Thyroid gland (tissue), 4 donors: ENCODE measurements at regions not wholly inside any gene's neighbourhood (a gene's known extent, or its start where the extent isn't known, plus 50 kb on each side); places are given as distances from the start of the nearest gene placed in this dataset.

Experiments
- POLR2A ChIP-seq, 2 donors: fragments of 450-650 bp; IDR thresholded peaks; one replicate each; pipeline ENCODE4 v1.6.1; 2017; ENCODE audit warnings: antibody characterized with exemption in 2 of 2, mild to moderate bottlenecking in 2 of 2, moderate library complexity in 1 of 2
- TF ChIP-seq, protein P1 (sequence below), 6 experiments: fragments of 200-600 bp in 3 of 6; fragments of 450-650 bp in 3 of 6; sonication (generic) in 3 of 6; IDR thresholded peaks; one replicate each; pipeline ENCODE4 v1.5.1; 2016 to 2019; ENCODE audit warnings: antibody characterized with exemption in 6 of 6, mild to moderate bottlenecking in 2 of 6, inconsistent platforms in 1 of 6, moderate library complexity in 1 of 6

DNA sequence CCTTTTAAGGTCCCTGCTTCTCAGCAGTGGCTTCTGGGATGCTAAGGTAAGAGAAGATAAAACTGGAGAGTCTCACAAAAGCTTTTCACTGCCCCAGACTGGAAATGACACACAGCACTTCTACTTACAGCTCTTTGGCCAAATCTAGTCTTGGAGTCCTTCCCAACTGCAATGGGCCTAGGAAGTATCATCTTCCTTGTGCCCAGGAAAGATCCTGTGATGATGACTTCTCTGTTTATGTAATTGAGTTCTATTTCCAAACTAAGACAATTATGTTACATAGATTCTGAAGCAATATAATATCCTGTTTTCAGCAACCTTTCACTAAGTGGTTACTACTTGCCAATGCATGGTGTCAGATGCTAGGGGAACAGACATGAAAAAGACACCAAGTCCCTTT lies 234.1 kb downstream of the PTEN start:
- no peak for TF ChIP-seq POLR2A (IDR thresholded peaks at IDR 0.05)
- TF ChIP-seq, protein P1, sequence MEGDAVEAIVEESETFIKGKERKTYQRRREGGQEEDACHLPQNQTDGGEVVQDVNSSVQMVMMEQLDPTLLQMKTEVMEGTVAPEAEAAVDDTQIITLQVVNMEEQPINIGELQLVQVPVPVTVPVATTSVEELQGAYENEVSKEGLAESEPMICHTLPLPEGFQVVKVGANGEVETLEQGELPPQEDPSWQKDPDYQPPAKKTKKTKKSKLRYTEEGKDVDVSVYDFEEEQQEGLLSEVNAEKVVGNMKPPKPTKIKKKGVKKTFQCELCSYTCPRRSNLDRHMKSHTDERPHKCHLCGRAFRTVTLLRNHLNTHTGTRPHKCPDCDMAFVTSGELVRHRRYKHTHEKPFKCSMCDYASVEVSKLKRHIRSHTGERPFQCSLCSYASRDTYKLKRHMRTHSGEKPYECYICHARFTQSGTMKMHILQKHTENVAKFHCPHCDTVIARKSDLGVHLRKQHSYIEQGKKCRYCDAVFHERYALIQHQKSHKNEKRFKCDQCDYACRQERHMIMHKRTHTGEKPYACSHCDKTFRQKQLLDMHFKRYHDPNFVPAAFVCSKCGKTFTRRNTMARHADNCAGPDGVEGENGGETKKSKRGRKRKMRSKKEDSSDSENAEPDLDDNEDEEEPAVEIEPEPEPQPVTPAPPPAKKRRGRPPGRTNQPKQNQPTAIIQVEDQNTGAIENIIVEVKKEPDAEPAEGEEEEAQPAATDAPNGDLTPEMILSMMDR (IDR thresholded peaks at IDR 0.05): no peak
